ENCODE measurements at regions not wholly inside any gene's neighbourhood (a gene's known extent, or its start where the extent isn't known, plus 50 kb on each side); places are given as distances from the start of the nearest gene placed in this dataset.

- Histone ChIP-seq H3K27me3 (no peaks in the 10 kb centered on the region), H3K79me2 (ENCODE audit: low read depth) (no peaks in the 10 kb centered on the region), H3K4me2 (no peak overlapping the region), H3K4me1 (peaks cover 26% of the 10 kb centered on the region), H3K4me3 (no peak overlapping the region), H4K20me1 (ENCODE audit: low read depth) (no peaks in the 10 kb centered on the region), H3K9ac (no peak overlapping the region), H3K9me3 (ENCODE audit: low read depth) (no peaks in the 10 kb centered on the region), H3K27ac (no peak overlapping the region), H3K36me3 (no peaks in the 10 kb centered on the region), H2AFZ (replicated peaks) (no peak overlapping the region), H3F3A (ENCODE audit: low read depth) (peaks cover 7% of the 10 kb centered on the region)
- peaks cover 2% of the 10 kb centered on the region for H3K27me3 Mint-ChIP-seq (ENCODE audit: insufficient read depth, low read depth)
- no peaks in the 10 kb centered on the region for H3K4me1 Mint-ChIP-seq
- DNase-seq (ENCODE audit: low spot score), result no peak
- no peak for TF ChIP-seq EZH2 (IDR thresholded peaks at IDR 0.05)
- no peak for TF ChIP-seq EZH2phosphoT487 (IDR thresholded peaks at IDR 0.05)
- TF ChIP-seq, protein P1, sequence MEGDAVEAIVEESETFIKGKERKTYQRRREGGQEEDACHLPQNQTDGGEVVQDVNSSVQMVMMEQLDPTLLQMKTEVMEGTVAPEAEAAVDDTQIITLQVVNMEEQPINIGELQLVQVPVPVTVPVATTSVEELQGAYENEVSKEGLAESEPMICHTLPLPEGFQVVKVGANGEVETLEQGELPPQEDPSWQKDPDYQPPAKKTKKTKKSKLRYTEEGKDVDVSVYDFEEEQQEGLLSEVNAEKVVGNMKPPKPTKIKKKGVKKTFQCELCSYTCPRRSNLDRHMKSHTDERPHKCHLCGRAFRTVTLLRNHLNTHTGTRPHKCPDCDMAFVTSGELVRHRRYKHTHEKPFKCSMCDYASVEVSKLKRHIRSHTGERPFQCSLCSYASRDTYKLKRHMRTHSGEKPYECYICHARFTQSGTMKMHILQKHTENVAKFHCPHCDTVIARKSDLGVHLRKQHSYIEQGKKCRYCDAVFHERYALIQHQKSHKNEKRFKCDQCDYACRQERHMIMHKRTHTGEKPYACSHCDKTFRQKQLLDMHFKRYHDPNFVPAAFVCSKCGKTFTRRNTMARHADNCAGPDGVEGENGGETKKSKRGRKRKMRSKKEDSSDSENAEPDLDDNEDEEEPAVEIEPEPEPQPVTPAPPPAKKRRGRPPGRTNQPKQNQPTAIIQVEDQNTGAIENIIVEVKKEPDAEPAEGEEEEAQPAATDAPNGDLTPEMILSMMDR (IDR thresholded peaks at IDR 0.05), result no peak
- no peaks in the 10 kb centered on the region for H3K9me3 Mint-ChIP-seq
- H3K4me3 Mint-ChIP-seq, result no peak overlapping the region
- no peak overlapping the region for H3K27ac Mint-ChIP-seq
- no peaks in the 10 kb centered on the region for H3K36me3 Mint-ChIP-seq
Observed at GRCh38 chr5:109958082-109958481, 268.4 kb downstream of the MAN2A1 start.

GRCh38 chr5:109959652-109960051, 269.9 kb downstream of the MAN2A1 start:
- DNase-seq (ENCODE audit: low spot score), result no peak
- no peaks in the 10 kb centered on the region for H3F3A ChIP-seq (ENCODE audit: low read depth)
- no peak overlapping the region for H3K9ac ChIP-seq
- no peaks in the 10 kb centered on the region for H3K79me2 ChIP-seq (ENCODE audit: low read depth)
- peaks cover 10% of the 10 kb centered on the region for H3K4me1 ChIP-seq
- TF ChIP-seq, protein P1 (IDR thresholded peaks at IDR 0.05), result peak; percentile 39
- no peak for TF ChIP-seq EZH2phosphoT487 (IDR thresholded peaks at IDR 0.05)
- no peak overlapping the region for H3K4me2 ChIP-seq
- H3K4me3 ChIP-seq, result no peak overlapping the region
- H2AFZ ChIP-seq (replicated peaks), result no peak overlapping the region
- H3K27me3 ChIP-seq, result no peaks in the 10 kb centered on the region
- no peaks in the 10 kb centered on the region for H4K20me1 ChIP-seq (ENCODE audit: low read depth)
- no peak overlapping the region for H3K27ac ChIP-seq
- H3K4me1 Mint-ChIP-seq, result peaks cover 5% of the 10 kb centered on the region
- H3K36me3 Mint-ChIP-seq, result no peaks in the 10 kb centered on the region
- peaks cover 2% of the 10 kb centered on the region for H3K27me3 Mint-ChIP-seq (ENCODE audit: insufficient read depth, low read depth)
- no peak overlapping the region for H3K27ac Mint-ChIP-seq
- H3K9me3 Mint-ChIP-seq, result no peaks in the 10 kb centered on the region
- H3K36me3 ChIP-seq, result no peaks in the 10 kb centered on the region
- H3K9me3 ChIP-seq (ENCODE audit: low read depth), result no peaks in the 10 kb centered on the region
- H3K4me3 Mint-ChIP-seq, result no peak overlapping the region

DNA sequence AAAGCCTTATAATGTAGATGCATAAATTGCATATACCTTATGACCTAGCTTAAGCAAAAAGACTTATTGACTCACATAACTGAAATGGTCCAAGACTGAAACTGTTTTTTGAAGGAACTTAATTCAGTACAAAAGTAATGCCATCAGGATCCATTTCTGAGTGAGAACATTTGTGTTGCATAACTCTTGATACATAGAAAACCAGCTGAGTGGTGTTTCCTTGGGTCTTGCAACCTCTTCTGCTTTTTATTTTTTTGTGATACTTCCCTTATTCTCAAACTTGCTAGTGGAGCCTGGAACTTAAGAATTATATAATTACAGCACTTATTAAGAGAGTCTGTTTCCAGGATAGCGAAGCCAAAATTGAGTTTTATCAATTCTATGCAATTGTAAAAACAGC, 272.0 kb downstream of the MAN2A1 start:
- TF ChIP-seq EZH2 (IDR thresholded peaks at IDR 0.05) (no peak), EZH2phosphoT487 (IDR thresholded peaks at IDR 0.05) (no peak)
- TF ChIP-seq, protein P1 (IDR thresholded peaks at IDR 0.05), result no peak
- Histone ChIP-seq H3K4me2 (no peak overlapping the region), H3K79me2 (ENCODE audit: low read depth) (no peaks in the 10 kb centered on the region), H3K4me1 (peaks cover 2% of the 10 kb centered on the region), H2AFZ (replicated peaks) (no peak overlapping the region), H3F3A (ENCODE audit: low read depth) (no peaks in the 10 kb centered on the region), H3K9me3 (ENCODE audit: low read depth) (no peaks in the 10 kb centered on the region), H3K9ac (no peak overlapping the region), H3K27me3 (no peaks in the 10 kb centered on the region), H3K36me3 (no peaks in the 10 kb centered on the region), H3K4me3 (no peak overlapping the region), H3K27ac (no peak overlapping the region), H4K20me1 (ENCODE audit: low read depth) (no peaks in the 10 kb centered on the region)
- Mint-ChIP-seq H3K27me3 (ENCODE audit: insufficient read depth, low read depth) (peaks cover 2% of the 10 kb centered on the region), H3K4me3 (no peak overlapping the region), H3K27ac (no peak overlapping the region), H3K36me3 (no peaks in the 10 kb centered on the region), H3K9me3 (no peaks in the 10 kb centered on the region), H3K4me1 (peaks cover 5% of the 10 kb centered on the region)
- DNase-seq (ENCODE audit: low spot score), result no peak

Data from neural progenitor cell (in vitro differentiated cells).